ENCODE measurements at regions not wholly inside any gene's neighbourhood (a gene's known extent, or its start where the extent isn't known, plus 50 kb on each side); places are given as distances from the start of the nearest gene placed in this dataset.
"Not testable (repeated sequence)": the region's sequence is repeated elsewhere in the genome, so short reads cannot be mapped to it uniquely, and the experiment has no call there.

- in situ Hi-C loops (cut with MboI; ENCODE audit: low sequenced_read_pairs): no loop called here
These were observed 77.6 kb downstream of the SETD4 start for GRCh38 chr21:35982717-35983116.

- in situ Hi-C loops (cut with MboI; ENCODE audit: low sequenced_read_pairs): no loop called here
These were observed 78.7 kb downstream of the SETD4 start for GRCh38 chr21:35981514-35982070.

- in situ Hi-C loops (cut with MboI; ENCODE audit: low sequenced_read_pairs): no loop called here
These were observed 79.5 kb downstream of the SETD4 start for GRCh38 chr21:35980821-35981220.

GRCh38 chr21:35977860-35978259 lies 82.5 kb downstream of the SETD4 start:
- in situ Hi-C loops (cut with MboI; ENCODE audit: low sequenced_read_pairs): not testable (repeated sequence)

- in situ Hi-C loops (cut with MboI; ENCODE audit: low sequenced_read_pairs): no loop called here
These were observed 83.4 kb downstream of the SETD4 start for GRCh38 chr21:35976929-35977328.

GRCh38 chr21:35976481-35976880 lies 83.8 kb downstream of the SETD4 start:
- in situ Hi-C loops (cut with MboI; ENCODE audit: low sequenced_read_pairs): no loop called here

GRCh38 chr21:35974775-35975174 lies 85.6 kb downstream of the SETD4 start:
- in situ Hi-C loops (cut with MboI; ENCODE audit: low sequenced_read_pairs): no loop called here

- in situ Hi-C loops (cut with MboI; ENCODE audit: low sequenced_read_pairs): no loop called here
These were observed 88.5 kb downstream of the SETD4 start for GRCh38 chr21:35971824-35972223.

- in situ Hi-C loops (cut with MboI; ENCODE audit: low sequenced_read_pairs): no loop called here
These were observed 91.0 kb downstream of the SETD4 start for GRCh38 chr21:35969281-35969680.

- in situ Hi-C loops (cut with MboI; ENCODE audit: low sequenced_read_pairs): no loop called here
These were observed 91.8 kb downstream of the SETD4 start for GRCh38 chr21:35968564-35968963.

- in situ Hi-C loops (cut with MboI; ENCODE audit: low sequenced_read_pairs): no loop called here
These were observed 94.6 kb downstream of the SETD4 start for GRCh38 chr21:35965699-35966098.

- in situ Hi-C loops (cut with MboI; ENCODE audit: low sequenced_read_pairs): no loop called here
These were observed 96.3 kb downstream of the SETD4 start for GRCh38 chr21:35963920-35964451.

- in situ Hi-C loops (cut with MboI; ENCODE audit: low sequenced_read_pairs): no loop called here
These were observed 97.4 kb downstream of the SETD4 start for GRCh38 chr21:35962917-35963316.

- in situ Hi-C loops (cut with MboI; ENCODE audit: low sequenced_read_pairs): no loop called here
These were observed 106.3 kb downstream of the SETD4 start for GRCh38 chr21:35954066-35954465.

GRCh38 chr21:35953597-35953996 lies 106.7 kb downstream of the SETD4 start:
- in situ Hi-C loops (cut with MboI; ENCODE audit: low sequenced_read_pairs): no loop called here

- in situ Hi-C loops (cut with MboI; ENCODE audit: low sequenced_read_pairs): no loop called here
These were observed 107.5 kb downstream of the SETD4 start for GRCh38 chr21:35952651-35953340.

- in situ Hi-C loops (cut with MboI; ENCODE audit: low sequenced_read_pairs): loop anchor here (25.0 kb wide), 1 partner anchor 912 kb away; the partner anchor contains the start of gene RUNX1
These were observed 111.3 kb downstream of the SETD4 start for GRCh38 chr21:35948982-35949381.

GRCh38 chr21:35945089-35945671 lies 115.1 kb downstream of the SETD4 start:
- in situ Hi-C loops (cut with MboI; ENCODE audit: low sequenced_read_pairs): loop anchor here (25.0 kb wide), 1 partner anchor 908 kb away; the partner anchor contains the start of gene RUNX1

- in situ Hi-C loops (cut with MboI; ENCODE audit: low sequenced_read_pairs): loop anchor here (25.0 kb wide), 1 partner anchor 906 kb away; the partner anchor contains the start of gene RUNX1
These were observed 116.6 kb downstream of the SETD4 start for GRCh38 chr21:35943752-35944151.

GRCh38 chr21:35942211-35943144 lies 117.8 kb downstream of the SETD4 start:
- in situ Hi-C loops (cut with MboI; ENCODE audit: low sequenced_read_pairs): loop anchor here (25.0 kb wide), 1 partner anchor 905 kb away; the partner anchor contains the start of gene RUNX1
